GM12878 (cell line): ENCODE measurements at regions not wholly inside any gene's neighbourhood (a gene's known extent, or its start where the extent isn't known, plus 50 kb on each side); places are given as distances from the start of the nearest gene placed in this dataset.

Experiments used
- BCL11A ChIP-seq: IDR thresholded peaks from 2 replicates; pipeline ENCODE4 v1.6.1; 2011; ENCODE audit warnings: low read depth, low read length
- CEBPZ ChIP-seq: fragments of 150-350 bp; IDR thresholded peaks from 2 replicates; pipeline ENCODE4 v1.6.1; 2016; ENCODE audit warnings: low read depth, low read length
- CHD2 ChIP-seq: IDR thresholded peaks from 2 replicates; pipeline ENCODE4 v1.6.1; 2011; ENCODE audit warnings: low read depth, low read length, improper control_type of control experiment, borderline replicate concordance
- CTCF ChIP-seq, 3 experiments: IDR thresholded peaks in 2 of 3; conservative IDR thresholded peaks in 1 of 3; 2 replicates each; pipeline ENCODE4 v1.5.1; 2011; ENCODE audit warnings: low read depth in 3 of 3, low read length in 3 of 3, mild to moderate bottlenecking in 3 of 3, control low read depth in 2 of 3, moderate library complexity in 2 of 3, inconsistent platforms in 1 of 3, mixed read lengths in 1 of 3; ENCODE audit not compliant: control insufficient read depth in 2 of 3, insufficient read depth in 1 of 3; ENCODE audit errors: extremely low read depth in 1 of 3
- HCFC1 ChIP-seq: fragments of 150-350 bp; IDR thresholded peaks from 2 replicates; pipeline ENCODE4 v1.6.1; 2014; ENCODE audit warnings: low read length
- JUNB ChIP-seq: IDR thresholded peaks from 2 replicates; pipeline ENCODE4 v1.6.1; 2016; ENCODE audit warnings: antibody characterized with exemption, mild to moderate bottlenecking
- JUND ChIP-seq: IDR thresholded peaks from 2 replicates; pipeline ENCODE4 v1.6.1; 2012; ENCODE audit warnings: low read depth, mild to moderate bottlenecking, low read length, improper control_type of control experiment, moderate library complexity
- NFIC ChIP-seq: IDR thresholded peaks from 2 replicates; pipeline ENCODE4 v1.6.1; 2012; ENCODE audit warnings: low read depth, mild to moderate bottlenecking, inconsistent platforms, low read length, moderate library complexity
- POLR2A ChIP-seq: IDR thresholded peaks from 2 replicates; pipeline ENCODE4 v1.6.1; 2011; ENCODE audit warnings: low read depth, mild to moderate bottlenecking, low read length
- YBX1 ChIP-seq: fragments of 450-650 bp; IDR thresholded peaks from 2 replicates; pipeline ENCODE4 v1.6.1; 2016; ENCODE audit warnings: antibody characterized with exemption

GRCh38 chr4:38411092-38411491 is 252.9 kb upstream of the KLF3 start:
- peak; percentile 77 for TF ChIP-seq JUNB
- TF ChIP-seq YBX1, result no peak
- peak; percentile 88; the same call in 1 of the 2 replicates for TF ChIP-seq NFIC
- no peak for TF ChIP-seq CTCF (IDR thresholded peaks at IDR 0.05 in 2 of 3, conservative IDR thresholded peaks at IDR 0.05 in 1 of 3; ENCODE audit: control insufficient read depth in 2 of 3, extremely low read depth in 1 of 3, insufficient read depth in 1 of 3, low read depth in 3 of 3, low read length in 3 of 3)
- no peak for TF ChIP-seq HCFC1
- no peak for TF ChIP-seq JUND
- no peak for TF ChIP-seq BCL11A
- no peak for TF ChIP-seq CEBPZ
- TF ChIP-seq POLR2A, result no peak
- TF ChIP-seq CHD2, result no peak
